PC-9 (cell line): ENCODE measurements at regions not wholly inside any gene's neighbourhood (a gene's known extent, or its start where the extent isn't known, plus 50 kb on each side); places are given as distances from the start of the nearest gene placed in this dataset.

ENCODE experiments used
- BruUV-seq: library from RNA; stranded (reverse); fragments of 400-500 nt; replicated peaks from 2 replicates; lab custom pipeline; 2021; lab: Mats Ljungman, UMichigan
- CTCF ChIA-PET: fragments of 300-600 bp; sonication (Branson Sonifier 250); formaldehyde crosslinking; loops from one replicate; lab custom pipeline; 2022; ENCODE audit warnings: antibody characterized with exemption; lab: Charles Lee
- POLR2A ChIA-PET: fragments of 300-600 bp; sonication (Branson Sonifier 250); formaldehyde crosslinking; loops from one replicate; lab custom pipeline; 2022; ENCODE audit warnings: antibody characterized with exemption; ENCODE audit not compliant: unreplicated experiment; lab: Charles Lee
- DNase-seq, 2 experiments: peaks; one replicate each; pipeline versions ENCODE4 v3.0.0 to v3.0.0-alpha.2; 2015 to 2022; ENCODE audit warnings: mixed read lengths in 1 of 2
- H2AFZ ChIP-seq: fragments of 200-600 bp; sonication (generic); 2 replicates; pipeline ENCODE4 v1.8.1; 2017; ENCODE audit warnings: antibody characterized with exemption
- H3F3A ChIP-seq: fragments of 200-600 bp; sonication (generic); 2 replicates; pipeline ENCODE4 v1.8.1; 2017; ENCODE audit warnings: antibody characterized with exemption, mild to moderate bottlenecking, low read depth; ENCODE audit not compliant: insufficient read depth
- H3K27ac ChIP-seq: fragments of 200-600 bp; sonication (generic); 2 replicates; pipeline ENCODE4 v1.6.1; 2016; ENCODE audit warnings: mixed run types
- H3K27me3 ChIP-seq: fragments of 200-600 bp; sonication (generic); 2 replicates; pipeline ENCODE4 v1.6.1; 2016; ENCODE audit warnings: low read depth, mixed run types; ENCODE audit not compliant: insufficient read depth
- H3K36me3 ChIP-seq: fragments of 200-600 bp; sonication (generic); 2 replicates; pipeline ENCODE4 v1.6.1; 2016; ENCODE audit warnings: low read depth, mixed run types
- H3K4me1 ChIP-seq: fragments of 200-600 bp; sonication (generic); replicated peaks from 2 replicates; pipeline ENCODE4 v1.6.1; 2016; ENCODE audit warnings: mixed run types; ENCODE audit not compliant: insufficient read depth
- H3K4me2 ChIP-seq: fragments of 200-600 bp; sonication (generic); 2 replicates; pipeline ENCODE4 v1.6.1; 2017; ENCODE audit warnings: mixed run types
- H3K4me3 ChIP-seq: fragments of 200-600 bp; sonication (generic); 2 replicates; pipeline ENCODE4 v1.6.1; 2016; ENCODE audit warnings: mixed run types
- H3K79me2 ChIP-seq: fragments of 200-600 bp; sonication (generic); 2 replicates; pipeline ENCODE4 v1.6.1; 2017; ENCODE audit warnings: low read depth, mixed run types
- H3K9me2 ChIP-seq: fragments of 200-600 bp; sonication (generic); 2 replicates; pipeline ENCODE4 v1.8.1; 2017; ENCODE audit warnings: mild to moderate bottlenecking; ENCODE audit not compliant: insufficient read depth
- H3K9me3 ChIP-seq: fragments of 200-600 bp; sonication (generic); 2 replicates; pipeline ENCODE4 v1.8.1; 2016; ENCODE audit warnings: low read depth; ENCODE audit not compliant: insufficient read depth
- H4K20me1 ChIP-seq: fragments of 200-600 bp; sonication (generic); 2 replicates; pipeline ENCODE4 v1.8.1; 2017; ENCODE audit not compliant: insufficient read depth
- CTCF ChIP-seq: fragments of 200-600 bp; sonication (generic); conservative IDR thresholded peaks from 2 replicates; pipeline ENCODE4 v1.6.1; 2017; ENCODE audit warnings: mixed run types, antibody characterized with exemption, mild to moderate bottlenecking, moderate library complexity
- EZH2 ChIP-seq: fragments of 200-600 bp; sonication (generic); IDR thresholded peaks from 2 replicates; pipeline ENCODE4 v1.8.0; 2017; ENCODE audit warnings: antibody characterized with exemption, low read depth
- intact Hi-C: fragments of 100-400 bp; cut with micrococcal nuclease; formaldehyde crosslinking; loops from one replicate; pipeline ENCODE4 v1.10.0; 2022; ENCODE audit not compliant: unreplicated experiment

GRCh38 chr11:13884158-13884799 lies 78.2 kb upstream of the SPON1 start:
- TF ChIP-seq EZH2 (no peak), CTCF (no peak)
- no peaks in the 10 kb centered on the region for H3K9me3 ChIP-seq
- no peaks in the 10 kb centered on the region for H3K79me2 ChIP-seq
- BruUV-seq, result no TSS peak
- no peaks in the 10 kb centered on the region for H3K9me2 ChIP-seq
- no peak overlapping the region for H3K27ac ChIP-seq
- H3K4me3 ChIP-seq, result no peak overlapping the region
- 0 out of 2 replicates have a peak, but pooled peaks cover 4% of the 10 kb centered on the region for H3K4me1 ChIP-seq
- no peaks in the 10 kb centered on the region for H3K36me3 ChIP-seq
- ChIA-PET POLR2A (no interaction called here), CTCF (no interaction called here)
- 0 out of 2 replicates have a peak overlapping the region, but pooled peaks have one; percentile 10 for H3K4me2 ChIP-seq
- H4K20me1 ChIP-seq, result no peaks in the 10 kb centered on the region
- no peak for DNase-seq
- no peak overlapping the region for H2AFZ ChIP-seq
- intact Hi-C loops, result no loop called here
- H3K27me3 ChIP-seq, result no peaks in the 10 kb centered on the region
- H3F3A ChIP-seq, result no peaks in the 10 kb centered on the region

- no peaks in the 10 kb centered on the region for H3K9me2 ChIP-seq
- H3K4me3 ChIP-seq, result no peak overlapping the region
- no peak overlapping the region for H3K4me2 ChIP-seq
- H3K36me3 ChIP-seq, result no peaks in the 10 kb centered on the region
- no peaks in the 10 kb centered on the region for H3K79me2 ChIP-seq
- no peak for DNase-seq
- no peaks in the 10 kb centered on the region for H3F3A ChIP-seq
- POLR2A ChIA-PET, result interaction anchor here (0.7 kb wide), 1 partner anchor 49 kb away, joined by 4 read pairs; no protein-coding TSS in a partner anchor
- intact Hi-C loops, result no loop called here
- H2AFZ ChIP-seq, result no peak overlapping the region
- no peak for TF ChIP-seq CTCF
- TF ChIP-seq EZH2, result no peak
- no peak overlapping the region for H3K27ac ChIP-seq
- no peaks in the 10 kb centered on the region for H4K20me1 ChIP-seq
- BruUV-seq, result no TSS peak
- H3K4me1 ChIP-seq, result 0 out of 2 replicates have a peak, but pooled peaks cover 4% of the 10 kb centered on the region
- no peaks in the 10 kb centered on the region for H3K27me3 ChIP-seq
- H3K9me3 ChIP-seq, result no peaks in the 10 kb centered on the region
- CTCF ChIA-PET, result no interaction called here
These were observed 77.4 kb upstream of the SPON1 start for GRCh38 chr11:13885083-13885482.

- Histone ChIP-seq H3K36me3 (no peaks in the 10 kb centered on the region), H3F3A (no peaks in the 10 kb centered on the region), H3K9me3 (no peaks in the 10 kb centered on the region), H3K79me2 (no peaks in the 10 kb centered on the region), H3K4me1 (0 out of 2 replicates have a peak, but pooled peaks cover 1% of the 10 kb centered on the region), H3K4me2 (no peak overlapping the region), H3K27ac (no peak overlapping the region), H3K9me2 (no peaks in the 10 kb centered on the region), H3K27me3 (no peaks in the 10 kb centered on the region), H2AFZ (no peak overlapping the region), H4K20me1 (no peaks in the 10 kb centered on the region), H3K4me3 (no peak overlapping the region)
- BruUV-seq, result no TSS peak
- intact Hi-C loops, result no loop called here
- ChIA-PET CTCF (no interaction called here), POLR2A (no interaction called here)
- DNase-seq, result no peak
- no peak for TF ChIP-seq EZH2
- no peak for TF ChIP-seq CTCF
These were observed 72.8 kb upstream of the SPON1 start for GRCh38 chr11:13889552-13890249.
